Activated CD4-positive, CD25-positive, alpha-beta regulatory T cell treated with anti-CD3 and anti-CD28 coated beads, Interleukin-2, amount 50 U/mL, for 16 hours (primary cell): ENCODE measurements at regions not wholly inside any gene's neighbourhood (a gene's known extent, or its start where the extent isn't known, plus 50 kb on each side); places are given as distances from the start of the nearest gene placed in this dataset.
"Not testable (repeated sequence)": the region's sequence is repeated elsewhere in the genome, so short reads cannot be mapped to it uniquely, and the experiment has no call there.

Source experiments
- DNase-seq: peaks from one replicate; pipeline ENCODE4 v3.0.0-alpha.2; 2020; ENCODE audit warnings: low read depth, low spot score

DNA sequence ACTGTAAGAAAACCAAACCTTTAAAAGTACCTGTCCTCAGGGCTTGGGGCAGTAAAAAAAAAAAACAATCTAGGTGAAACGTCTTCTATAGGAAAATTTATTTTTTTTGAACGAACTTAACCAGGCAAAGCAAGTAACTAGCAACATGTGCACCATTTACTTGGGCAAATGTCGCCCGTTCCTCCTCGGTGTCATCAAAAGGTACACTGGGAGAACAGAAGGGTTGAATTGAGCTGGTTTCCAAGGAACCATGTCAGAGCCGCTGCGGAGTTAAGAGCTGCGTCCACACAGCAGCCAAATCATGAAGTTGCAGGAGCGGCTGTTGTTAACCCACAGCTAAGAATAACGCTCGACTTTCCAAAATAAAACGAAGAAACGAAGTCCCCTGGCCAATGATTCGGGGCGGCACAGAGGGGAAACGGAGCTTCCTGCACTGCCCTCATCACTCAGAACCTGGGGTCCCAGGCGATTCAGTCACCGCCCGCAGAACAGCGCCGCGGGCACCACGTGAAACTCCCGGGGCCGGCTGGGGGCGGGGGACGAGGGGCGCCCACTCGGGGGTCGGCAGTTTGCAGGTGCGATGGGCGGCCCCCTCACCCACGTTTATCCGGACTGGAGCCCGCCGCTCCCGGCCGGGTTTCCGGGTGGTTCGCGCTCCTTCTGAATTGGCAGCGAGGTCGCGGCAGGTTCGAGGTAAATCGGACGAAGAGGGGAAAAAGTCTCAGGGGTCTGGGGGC, 53.6 kb upstream of the PLGLB1 start:
- peak; percentile 0 for DNase-seq

DNA sequence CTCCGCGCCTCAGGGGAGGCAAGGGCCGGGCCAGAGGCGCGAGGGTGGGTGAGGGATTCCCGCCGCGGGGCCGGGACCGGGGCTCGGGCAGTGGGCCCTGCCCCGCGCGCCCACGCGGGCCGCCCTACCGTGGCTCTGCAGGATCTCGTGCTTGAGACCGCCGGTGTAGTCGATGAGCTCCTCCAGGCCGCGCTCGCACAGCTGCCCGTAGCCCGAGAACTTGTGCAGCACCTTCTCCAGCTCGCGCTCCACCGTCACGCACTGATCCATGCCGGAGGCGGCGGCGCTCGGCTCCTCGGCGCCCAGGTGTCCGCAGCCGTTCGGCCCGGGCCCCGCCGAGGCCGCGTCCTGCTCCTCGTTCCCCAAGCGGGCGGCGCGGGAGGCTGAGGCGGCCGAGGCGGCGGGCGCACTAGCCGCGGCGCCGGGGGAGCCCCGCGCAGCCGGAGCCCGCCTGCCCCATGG, 54.2 kb upstream of the PLGLB1 start:
- DNase-seq: peak; percentile 12

DNA sequence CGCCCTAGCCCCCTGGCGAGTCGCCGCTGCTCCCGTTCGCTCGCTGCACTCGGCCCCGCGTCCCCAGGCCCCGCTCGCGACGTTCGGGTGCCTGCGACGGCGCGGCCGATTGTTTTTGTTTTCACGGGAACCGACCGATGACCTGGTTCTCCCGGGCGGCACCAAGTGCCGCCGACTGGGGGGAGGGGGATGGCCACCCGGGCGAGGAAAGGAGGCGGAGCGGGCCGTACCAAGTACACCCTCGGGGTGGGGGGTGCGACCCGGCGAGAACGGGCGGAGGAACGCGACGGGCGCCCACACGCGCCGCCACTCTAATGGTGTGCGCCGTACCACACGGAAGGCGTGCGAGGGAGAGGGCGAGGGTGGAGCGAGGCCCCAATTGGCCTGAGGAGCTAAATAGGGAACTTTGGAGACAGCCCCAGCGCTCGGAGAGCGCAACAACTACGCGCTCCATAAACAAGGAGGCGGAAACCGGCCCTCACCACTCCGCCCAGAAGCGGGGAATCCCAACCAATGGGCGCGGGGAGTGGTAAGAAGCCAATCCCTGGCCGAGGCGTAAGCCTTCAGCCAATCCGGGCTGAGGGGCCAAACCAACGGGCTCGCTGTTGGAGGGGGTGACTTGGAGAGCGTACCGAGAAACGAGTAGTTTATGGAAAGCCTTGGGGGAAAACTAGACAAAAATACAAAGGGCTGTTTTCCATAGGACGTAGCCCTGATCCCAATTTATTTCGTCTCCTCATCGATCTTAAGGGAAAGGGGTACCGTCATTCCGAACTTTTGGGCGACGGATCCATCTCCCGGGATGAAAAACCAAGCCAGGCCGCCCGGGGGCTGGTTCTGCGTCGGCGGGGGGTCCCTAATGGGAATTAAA, 54.8 kb upstream of the PLGLB1 start:
- DNase-seq: peak; percentile 83

DNA sequence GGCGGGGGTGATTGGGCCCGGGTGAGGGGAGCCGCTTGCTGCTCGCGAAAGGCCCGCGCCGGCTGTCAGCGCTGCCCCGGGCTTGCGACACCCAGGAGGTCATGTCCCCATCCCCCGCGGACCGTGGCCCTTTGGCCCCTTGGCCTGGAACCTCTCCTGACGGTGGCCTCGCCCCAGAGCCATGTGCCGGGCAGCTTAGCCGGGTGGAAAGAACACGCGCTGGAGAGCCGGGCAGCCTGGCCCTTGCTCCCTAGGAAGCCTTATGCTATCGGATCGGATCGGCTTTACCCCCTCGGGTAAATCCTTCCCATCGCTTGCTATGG, 55.4 kb upstream of the PLGLB1 start:
- DNase-seq: not testable (repeated sequence)

DNA sequence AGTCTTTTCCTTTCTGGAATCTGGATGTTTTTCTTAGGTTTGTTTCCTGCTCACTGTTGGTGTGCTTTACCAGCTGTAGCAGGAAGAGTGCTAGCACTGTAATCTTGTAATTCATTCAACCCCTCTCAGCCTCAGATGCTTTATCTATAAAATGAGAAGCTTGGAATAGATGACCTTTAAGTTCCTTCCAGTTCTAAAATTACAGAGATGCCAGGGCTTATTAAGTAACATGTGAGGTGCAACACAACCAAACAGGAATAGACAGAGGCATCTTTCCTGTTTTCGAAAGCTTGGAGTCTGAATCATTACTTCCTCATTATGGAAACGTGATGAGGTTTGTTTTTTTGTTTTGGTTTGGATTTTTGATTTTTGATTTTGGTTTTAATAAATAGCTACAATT, 60.1 kb upstream of the PLGLB1 start:
- DNase-seq: not testable (repeated sequence)

DNA sequence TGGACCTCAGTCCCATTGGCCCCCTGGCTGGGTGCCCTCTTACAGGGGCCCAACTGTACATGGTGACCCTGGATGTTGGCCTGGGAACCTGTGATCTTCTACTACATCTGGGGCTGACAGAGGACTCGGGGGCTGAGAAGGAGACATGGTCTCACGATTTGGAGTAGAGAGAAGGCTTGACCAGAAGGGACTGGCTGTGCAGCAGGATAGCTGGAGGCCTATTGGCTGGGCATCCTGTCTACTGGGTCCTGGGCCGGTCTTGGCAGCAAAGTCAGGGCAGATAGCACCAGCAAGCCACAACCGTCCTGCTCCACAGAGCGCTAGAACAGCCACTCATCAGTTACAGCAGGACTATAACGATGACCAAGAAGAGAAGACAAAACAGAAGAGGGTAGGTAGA, 66.4 kb upstream of the PLGLB1 start:
- not testable (repeated sequence) for DNase-seq

DNA sequence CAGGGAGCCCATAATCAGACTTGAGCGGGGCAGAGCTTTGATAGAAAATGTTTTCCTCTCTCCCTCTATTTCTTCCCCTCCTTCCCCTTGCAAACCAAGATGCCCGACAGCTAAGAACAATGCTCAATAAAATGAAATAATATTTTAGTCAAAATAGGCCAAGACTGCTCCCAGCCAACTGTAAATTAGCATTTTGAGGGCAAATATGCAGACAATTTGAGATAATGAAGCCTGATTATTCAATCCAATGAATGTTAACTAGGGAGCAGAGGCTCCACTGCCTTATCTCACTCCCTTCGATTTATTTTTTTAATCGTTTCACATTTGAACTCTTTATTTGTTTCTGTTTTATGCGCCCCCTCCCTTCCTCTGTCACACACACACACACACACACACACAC, 67.8 kb upstream of the PLGLB1 start:
- DNase-seq: not testable (repeated sequence)

DNA sequence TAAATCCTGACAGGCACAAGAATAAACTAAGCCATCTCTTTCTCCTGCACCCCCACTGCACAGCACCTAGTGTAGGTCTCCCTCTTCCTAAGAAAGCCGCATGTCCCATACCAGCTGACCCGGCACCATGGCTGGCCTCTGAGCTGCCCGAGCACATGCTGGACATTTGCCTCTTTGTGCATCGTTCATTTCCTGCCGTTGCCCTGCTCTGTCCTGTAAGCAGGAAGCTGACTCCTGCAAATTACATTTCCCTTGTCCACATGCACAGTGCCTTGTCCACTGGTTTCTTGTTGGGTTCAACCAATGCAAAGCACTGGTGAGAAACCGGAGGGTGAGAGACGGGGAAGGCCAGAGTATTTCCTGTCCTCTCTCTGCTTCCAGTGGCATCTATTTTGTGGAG, 71.6 kb upstream of the PLGLB1 start:
- not testable (repeated sequence) for DNase-seq

DNA sequence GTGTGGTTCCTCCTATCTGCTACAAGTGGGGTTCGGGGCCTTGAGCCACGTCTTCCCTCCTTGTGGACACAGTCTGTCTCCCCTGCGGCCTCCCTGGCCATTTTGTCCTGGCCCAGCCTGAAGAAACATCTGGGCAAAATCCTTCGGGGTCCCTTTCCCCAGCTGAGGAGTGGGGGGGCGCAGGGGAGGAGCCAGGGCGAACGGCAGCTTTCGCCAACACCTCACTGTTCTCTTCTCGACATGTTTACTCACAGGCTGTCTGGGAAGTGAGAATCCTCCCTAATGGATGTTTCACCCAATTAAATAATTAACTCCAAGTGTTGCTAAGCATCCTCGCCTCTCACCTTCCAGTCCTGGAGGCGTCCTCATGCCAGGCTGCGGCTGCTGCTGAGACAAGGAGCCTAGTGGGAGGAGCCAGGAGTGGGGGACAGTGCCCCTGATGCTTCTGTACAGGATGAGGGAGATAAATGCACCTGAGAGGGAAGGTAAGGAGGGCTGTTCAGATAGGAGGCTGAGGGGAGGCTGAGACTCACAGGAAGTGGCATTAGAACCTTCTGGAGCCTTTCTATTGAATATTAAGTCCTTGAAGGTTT, 72.4 kb upstream of the PLGLB1 start:
- DNase-seq: not testable (repeated sequence)

DNA sequence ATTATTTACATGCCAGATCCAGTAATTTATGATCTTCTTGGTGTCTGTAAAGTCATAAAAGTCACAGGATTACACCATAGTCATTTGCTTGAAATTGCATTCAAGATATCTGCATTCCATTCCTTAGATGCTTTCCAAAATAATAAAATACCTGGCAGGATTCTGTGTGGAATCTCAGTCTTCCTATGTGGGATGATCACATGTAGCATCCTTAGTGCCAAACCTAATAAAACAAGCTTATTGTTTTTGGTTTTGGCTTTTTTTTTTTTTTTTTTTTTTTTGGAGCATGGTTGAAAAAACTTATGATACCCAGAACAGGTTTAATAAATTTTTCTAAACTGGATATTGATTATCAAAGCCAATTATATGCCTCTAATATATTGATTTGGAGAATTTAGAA, 74.2 kb upstream of the PLGLB1 start:
- not testable (repeated sequence) for DNase-seq

DNA sequence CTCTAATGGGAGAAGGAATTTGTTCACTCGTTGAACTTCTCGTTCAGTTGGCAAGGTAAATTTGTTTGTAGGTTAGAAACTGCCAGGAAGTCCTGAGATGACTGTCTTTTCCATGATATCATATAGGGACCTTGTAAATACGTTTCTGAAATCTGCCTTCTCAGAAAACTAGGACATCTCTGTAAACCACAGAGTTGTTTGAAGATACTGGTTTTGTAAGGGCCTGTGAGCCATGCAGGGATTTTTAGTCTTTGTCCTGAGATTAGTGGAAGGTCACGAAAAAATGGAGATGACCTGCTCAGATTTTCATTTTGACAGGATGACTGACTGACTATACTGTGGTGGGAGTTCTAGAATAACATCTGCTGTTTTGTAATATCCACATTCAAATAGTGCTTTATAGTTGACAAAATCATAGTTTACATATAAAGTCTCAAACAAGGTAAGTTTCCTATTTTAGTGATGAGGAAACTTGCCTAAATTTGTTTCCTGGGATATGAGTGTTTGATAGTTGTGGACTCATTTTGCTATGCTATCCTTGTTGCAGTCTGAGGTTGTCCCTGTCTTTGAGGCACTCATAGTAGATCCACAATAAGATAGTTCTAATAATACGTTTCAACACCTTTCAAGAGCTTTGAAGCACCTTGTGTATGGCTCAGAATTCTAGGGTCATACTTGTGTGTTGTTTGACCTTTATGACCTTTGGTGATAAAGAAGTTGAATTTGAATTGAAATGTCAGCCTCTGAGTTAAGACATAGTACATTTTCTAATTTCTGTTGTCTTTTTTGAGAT, 107.3 kb upstream of the PLGLB1 start:
- DNase-seq: not testable (repeated sequence)

DNA sequence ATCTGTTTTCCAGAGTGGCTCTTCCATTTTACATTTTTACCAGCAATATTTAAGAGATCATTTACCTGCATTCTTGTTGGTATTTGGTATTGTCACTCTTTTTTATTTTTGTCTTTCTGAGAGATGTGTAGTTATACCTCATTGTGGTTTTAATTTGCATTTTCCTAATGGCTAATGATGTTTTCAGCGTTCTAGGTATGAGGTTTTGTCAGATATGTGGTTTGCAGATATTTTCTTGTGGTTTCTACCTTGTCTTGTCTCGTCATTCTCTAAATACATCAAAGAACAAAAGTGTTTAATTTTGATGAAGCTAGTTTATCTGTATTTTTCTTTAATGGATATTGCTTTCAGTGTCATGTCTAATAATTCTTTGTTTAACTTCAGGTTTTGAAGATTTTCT, 110.9 kb upstream of the PLGLB1 start:
- not testable (repeated sequence) for DNase-seq

DNA sequence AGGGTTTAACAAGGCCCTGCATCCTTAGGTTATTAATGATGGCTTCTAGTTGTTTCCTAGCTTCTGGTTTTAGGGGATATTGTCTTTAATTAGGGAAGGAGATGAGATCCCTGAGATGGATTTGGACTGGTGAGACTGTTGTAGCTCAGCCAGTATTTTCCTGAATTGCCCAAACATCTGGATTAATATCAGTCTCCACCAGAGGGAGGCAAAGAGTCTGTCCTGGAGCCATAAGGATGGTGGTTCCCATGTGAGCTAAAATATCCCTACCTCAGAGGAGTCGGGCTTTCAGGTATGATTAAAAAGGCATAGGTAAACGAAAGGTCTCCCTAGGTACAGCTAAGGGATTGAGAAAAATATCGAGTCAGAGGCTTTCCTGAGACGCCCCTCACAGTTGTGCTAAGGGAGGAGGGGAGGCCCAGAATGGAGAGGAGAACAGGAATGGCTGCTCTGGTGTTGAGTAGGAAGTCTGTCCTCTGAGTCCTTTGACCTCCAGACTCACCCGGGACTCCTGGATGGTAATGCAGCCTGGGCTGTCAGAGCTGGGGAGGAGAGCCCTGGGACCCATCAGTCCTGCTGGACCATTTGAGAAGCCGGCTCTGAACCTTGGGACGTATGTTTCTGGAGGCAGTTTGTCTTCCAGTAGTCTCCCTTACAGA, 130.3 kb upstream of the PLGLB1 start:
- DNase-seq: not testable (repeated sequence)

DNA sequence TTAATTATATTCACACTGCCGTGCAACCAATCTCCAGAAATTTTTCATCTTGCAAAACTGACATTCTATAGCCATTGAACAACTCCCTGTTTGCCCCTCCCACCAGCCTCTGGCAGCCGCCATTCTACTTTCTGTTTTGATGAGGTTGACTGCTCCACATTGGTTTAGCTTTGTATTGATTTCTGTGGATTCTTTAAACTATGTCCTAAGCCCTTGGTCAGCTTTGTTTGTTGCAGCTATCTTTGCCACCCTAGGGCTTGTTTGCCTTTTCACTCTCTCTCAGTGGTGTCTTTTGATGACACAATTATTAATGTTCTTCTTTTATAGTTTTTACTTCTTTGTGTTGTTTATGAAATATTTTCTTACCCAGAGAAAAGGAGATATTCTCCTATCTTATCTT, 152.8 kb upstream of the PLGLB1 start:
- not testable (repeated sequence) for DNase-seq

DNA sequence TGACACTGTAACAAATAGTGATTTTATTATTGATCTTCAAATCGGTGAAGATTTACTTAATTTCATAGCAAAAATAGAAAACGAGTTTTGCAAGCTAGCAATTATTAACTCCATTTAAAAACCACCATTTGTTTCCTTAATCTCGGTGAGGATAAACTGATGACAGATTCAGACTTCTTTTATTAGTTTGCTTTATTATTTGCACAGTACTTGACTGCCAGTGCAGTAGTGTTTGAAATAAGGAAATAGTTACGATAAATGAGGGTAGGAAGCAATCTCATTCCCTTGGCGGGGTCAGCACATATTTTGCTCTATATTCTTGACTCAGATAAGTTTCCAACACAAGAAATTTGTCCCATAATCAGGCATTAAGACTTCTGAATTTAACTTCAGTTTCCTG, 161.7 kb upstream of the PLGLB1 start:
- DNase-seq: not testable (repeated sequence)

DNA sequence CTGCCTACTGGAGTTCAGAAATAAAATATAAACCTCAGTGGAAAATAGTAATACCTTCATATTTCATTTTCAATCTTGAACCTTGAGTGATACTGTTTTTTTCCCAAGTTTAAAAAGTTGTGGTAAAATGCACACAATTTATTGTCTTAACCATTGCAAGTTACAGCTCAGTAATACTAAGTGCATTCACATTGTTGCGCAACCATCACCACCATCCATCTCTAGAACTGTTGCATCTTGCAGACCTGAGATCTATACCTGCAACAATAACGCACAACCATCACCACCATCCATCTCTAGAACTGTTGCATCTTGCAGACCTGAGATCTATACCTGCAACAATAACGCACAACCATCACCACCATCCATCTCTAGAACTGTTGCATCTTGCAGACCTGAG, 162.6 kb upstream of the PLGLB1 start:
- not testable (repeated sequence) for DNase-seq

DNA sequence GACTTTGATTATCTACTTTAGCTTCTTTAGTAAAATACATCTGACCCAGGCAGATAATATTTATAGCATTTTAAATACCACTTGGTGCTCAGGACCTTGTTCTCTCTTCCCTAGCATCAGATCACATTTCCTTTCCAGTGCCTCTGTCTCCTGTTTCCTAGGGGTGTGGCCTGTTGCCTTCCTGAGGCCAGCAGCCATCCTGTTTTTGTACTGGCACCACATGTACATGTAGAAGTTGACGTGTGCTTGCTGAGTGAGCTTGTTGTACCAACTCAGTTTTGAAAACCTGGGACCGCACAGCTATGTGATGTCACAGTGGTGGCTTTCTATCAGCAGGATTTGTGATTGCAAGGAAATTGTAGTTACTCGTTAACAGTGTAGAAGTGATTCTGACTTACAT, 167.6 kb upstream of the PLGLB1 start:
- DNase-seq: not testable (repeated sequence)

DNA sequence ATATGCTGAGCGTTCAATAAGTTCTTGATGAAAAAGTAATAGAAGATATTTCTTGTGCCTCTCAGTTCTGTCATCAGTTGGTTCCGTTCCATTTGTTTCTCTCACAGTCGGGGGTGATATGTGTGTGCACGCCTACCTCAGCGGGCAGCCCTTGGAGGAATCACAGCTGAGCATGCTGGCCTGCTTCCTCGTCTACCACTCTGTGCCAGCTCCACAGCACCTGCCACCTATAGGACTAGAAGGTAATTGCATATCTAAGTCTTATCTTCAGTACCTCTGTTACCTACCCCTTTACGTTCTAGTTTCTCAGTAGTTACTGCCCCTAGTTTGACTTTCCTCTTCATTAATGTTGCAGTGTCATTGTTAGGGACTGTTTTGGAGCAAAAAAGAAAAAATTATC, 171.7 kb upstream of the PLGLB1 start:
- not testable (repeated sequence) for DNase-seq

DNA sequence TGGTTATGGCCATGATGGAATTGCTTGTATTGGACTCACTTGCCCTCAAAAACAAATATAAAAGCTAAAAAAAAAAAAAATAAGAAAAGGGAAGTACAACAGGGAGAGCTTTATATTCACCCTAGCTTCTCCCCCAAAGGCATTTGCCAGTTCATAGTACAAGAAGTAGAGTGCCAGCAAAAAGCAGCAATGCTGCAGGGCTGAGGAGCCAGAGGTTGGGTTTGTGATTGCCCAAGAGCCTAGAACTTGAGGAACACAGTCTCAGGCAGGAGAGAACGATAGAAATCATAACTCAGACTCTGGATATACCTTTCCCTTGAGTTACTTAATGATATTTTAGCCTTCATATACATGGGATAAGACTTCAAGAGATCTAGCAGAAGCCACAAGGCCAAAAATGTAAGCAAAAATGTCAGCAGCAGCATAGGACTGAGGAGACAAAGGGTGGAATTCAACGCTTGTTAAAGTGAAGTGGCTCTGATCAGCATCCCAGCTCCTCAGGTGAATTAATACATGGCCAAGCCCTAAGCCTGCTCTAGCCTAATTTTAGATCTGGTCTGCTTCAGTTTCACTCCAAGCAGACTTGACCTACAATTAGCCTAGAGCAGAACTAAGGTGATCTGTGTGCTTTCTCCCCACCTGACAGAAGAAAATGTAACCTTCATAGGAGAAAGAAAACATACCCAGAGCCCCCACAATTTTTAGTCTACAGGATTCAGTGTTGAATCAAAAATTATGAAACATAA, 172.8 kb upstream of the PLGLB1 start:
- not testable (repeated sequence) for DNase-seq

DNA sequence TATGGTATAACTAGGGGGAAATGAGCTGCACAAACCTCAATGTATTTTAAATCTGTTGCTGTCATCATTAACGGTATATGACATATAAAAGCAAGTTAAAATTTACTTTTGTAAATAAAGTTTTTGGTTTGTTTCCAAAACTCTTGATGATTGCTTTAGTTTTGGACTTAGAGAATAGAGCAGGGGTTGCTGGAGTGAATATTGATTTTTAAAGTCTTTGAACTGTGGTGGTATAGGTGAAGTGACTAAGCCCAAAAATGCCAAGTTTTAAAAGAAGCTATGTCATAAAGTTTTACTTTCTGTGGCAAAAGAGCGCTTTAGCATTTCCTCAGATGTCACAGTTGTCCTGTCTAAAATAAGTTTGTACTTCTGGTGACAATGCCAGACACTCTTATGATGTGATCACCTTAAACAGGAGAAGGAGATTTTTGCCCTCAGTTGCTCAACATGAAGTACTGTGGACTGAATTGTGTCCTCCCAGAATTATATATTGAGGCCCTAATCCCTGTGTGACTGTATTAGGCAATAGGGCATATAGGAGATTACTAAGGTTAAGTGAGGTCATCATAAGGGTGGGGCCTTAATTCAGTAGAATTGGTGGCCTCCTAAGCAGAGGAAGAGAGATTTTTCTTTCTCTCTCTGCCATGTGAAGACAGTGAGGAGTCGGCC, 175.2 kb upstream of the PLGLB1 start:
- not testable (repeated sequence) for DNase-seq
